WTC11 (cell line): ENCODE measurements at regions not wholly inside any gene's neighbourhood (a gene's known extent, or its start where the extent isn't known, plus 50 kb on each side); places are given as distances from the start of the nearest gene placed in this dataset.

ENCODE experiments used
- CBFB ChIP-seq: sonication (generic); formaldehyde crosslinking; IDR thresholded peaks from 2 replicates; pipeline ENCODE4 v1.8.1; 2022; ENCODE audit warnings: mild to moderate bottlenecking, low read depth, missing genetic modification reagents
- CTCF ChIP-seq: fragments of 200-600 bp; IDR thresholded peaks from 2 replicates; pipeline ENCODE4 v1.8.0; 2022; ENCODE audit warnings: antibody characterized with exemption
- MAX ChIP-seq: sonication (generic); formaldehyde crosslinking; IDR thresholded peaks from 2 replicates; pipeline ENCODE4 v1.8.0; 2022; ENCODE audit warnings: mild to moderate bottlenecking, missing genetic modification reagents
- NFE2L1 ChIP-seq: sonication (generic); formaldehyde crosslinking; IDR thresholded peaks from 2 replicates; pipeline ENCODE4 v1.8.1; 2023; ENCODE audit warnings: missing genetic modification reagents

GRCh38 chr9:107213561-107214028, 69.5 kb upstream of the RAD23B start:
- TF ChIP-seq NFE2L1, result no peak
- TF ChIP-seq CBFB (CRISPR knock-in tag), result no peak
- TF ChIP-seq CTCF, result no peak
- no peak for TF ChIP-seq MAX (CRISPR knock-in tag)
